ENCODE measurements at regions not wholly inside any gene's neighbourhood (a gene's known extent, or its start where the extent isn't known, plus 50 kb on each side); places are given as distances from the start of the nearest gene placed in this dataset.

DNA sequence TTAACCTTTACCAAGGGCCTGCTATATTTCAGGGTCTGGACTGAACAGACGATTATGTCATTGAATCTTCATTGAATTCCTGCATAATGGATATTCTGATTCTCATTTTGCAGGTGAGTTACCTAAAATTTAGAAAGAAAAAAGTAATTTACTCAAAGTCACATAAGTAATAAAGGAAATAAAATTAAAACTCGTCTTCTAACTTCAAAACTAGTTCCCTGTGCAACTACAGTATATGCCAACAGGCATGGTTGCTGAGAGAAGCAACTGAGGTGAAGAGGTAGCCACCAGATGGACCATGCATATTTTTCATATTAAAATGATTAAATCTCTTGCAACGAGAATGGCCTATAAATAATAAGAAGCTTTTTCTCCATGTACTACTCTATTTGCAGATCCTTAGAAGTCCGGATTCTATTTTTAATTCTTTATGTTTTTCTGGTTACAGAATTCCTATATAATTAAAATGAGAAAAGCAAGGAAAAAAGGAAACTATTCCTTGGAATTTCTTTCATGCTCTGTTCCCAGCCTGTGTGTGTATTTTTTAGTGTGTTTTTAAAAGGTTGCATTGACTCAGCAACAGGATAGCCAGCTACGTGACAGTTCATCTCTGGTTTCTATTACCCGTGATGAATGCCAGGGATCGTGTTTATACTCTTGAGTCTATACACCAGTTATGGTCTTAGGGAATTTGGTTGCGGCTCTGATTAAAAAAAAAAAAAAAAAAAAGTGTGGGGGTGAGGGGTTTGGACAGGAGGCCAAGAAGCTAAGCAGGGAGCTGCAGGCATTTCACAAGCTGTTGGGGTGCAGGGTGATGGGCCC, 186.8 kb downstream of the ETS1 start:
- H3K4me3 Mint-ChIP-seq (ENCODE audit: unreplicated experiment): no peak overlapping the region
- H3K4me1 Mint-ChIP-seq (ENCODE audit: insufficient read depth, unreplicated experiment): peaks cover under 1% of the 10 kb centered on the region
- POLR2A ChIA-PET: interaction anchor here (1.7 kb wide), 1 partner anchor 9 kb away, joined by 6 read pairs; no protein-coding TSS in a partner anchor
- no peaks in the 10 kb centered on the region for H3K27me3 Mint-ChIP-seq (ENCODE audit: insufficient read depth, unreplicated experiment)
- H3K9me3 Mint-ChIP-seq (ENCODE audit: unreplicated experiment): no peaks in the 10 kb centered on the region
- no peaks in the 10 kb centered on the region for H3K36me3 Mint-ChIP-seq (ENCODE audit: insufficient read depth, unreplicated experiment)
- intact Hi-C loops (cut with micrococcal nuclease): no loop called here
- CTCF ChIA-PET: interaction anchor here (0.6 to 1.6 kb wide), 4 partner anchors 10 to 104 kb away, joined by 3 to 4 read pairs (median 4); no protein-coding TSS in a partner anchor
- BruUV-seq (replicated peaks): no TSS peak
- H3K27ac Mint-ChIP-seq (ENCODE audit: low read depth, unreplicated experiment): no peak overlapping the region
- DNase-seq (ENCODE audit: unreplicated experiment): no peak
- TF ChIP-seq CTCF (IDR thresholded peaks at IDR 0.05; ENCODE audit: unreplicated experiment): no peak

DNA sequence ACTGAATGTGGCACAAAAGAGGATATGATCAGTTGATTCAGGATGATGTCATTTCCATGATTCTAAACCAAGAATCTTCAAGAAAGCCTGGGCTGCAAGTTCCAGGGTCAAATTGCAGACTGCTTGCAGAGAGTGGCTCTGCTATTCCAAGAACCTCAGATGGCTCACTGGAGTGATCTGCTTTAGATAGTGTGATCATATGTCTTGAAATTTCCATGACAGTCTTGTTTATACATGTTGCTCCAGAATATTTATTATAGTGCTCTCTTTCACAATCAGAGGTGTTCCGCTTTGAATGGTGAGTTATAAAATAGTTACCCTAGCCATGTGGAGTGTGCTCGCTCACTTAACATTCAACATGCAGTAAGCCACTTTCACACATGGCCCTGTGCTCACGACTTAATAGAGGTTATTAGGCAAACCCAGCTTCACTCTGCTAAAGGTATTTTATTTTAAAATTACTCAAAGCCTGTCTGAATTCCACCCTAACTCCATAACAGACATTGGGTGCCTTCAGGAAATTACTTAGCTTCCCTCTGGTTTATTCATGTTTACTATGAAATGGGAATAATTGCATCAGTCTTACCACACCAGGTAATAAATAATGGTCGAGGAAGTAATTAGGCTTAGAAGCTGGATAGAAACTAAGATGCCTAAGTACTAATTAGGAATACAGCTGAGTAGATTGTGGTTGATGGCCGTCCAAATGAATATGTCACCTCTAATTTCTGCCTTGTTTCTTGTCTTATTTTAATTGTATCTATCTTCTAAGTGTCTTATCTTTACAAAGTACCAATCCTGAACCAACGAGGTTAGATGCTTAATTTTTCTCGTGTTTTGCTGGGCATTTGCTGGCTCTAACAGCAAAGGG, 187.9 kb downstream of the ETS1 start:
- no peaks in the 10 kb centered on the region for H3K36me3 Mint-ChIP-seq (ENCODE audit: insufficient read depth, unreplicated experiment)
- no peak overlapping the region for H3K27ac Mint-ChIP-seq (ENCODE audit: low read depth, unreplicated experiment)
- BruUV-seq (replicated peaks): no TSS peak
- ChIA-PET POLR2A (interaction anchor here (0.9 to 1.7 kb wide), 2 partner anchors 10 to 58 kb away, joined by 3 to 6 read pairs; no protein-coding TSS in a partner anchor), CTCF (interaction anchor here (0.7 to 1.1 kb wide), 2 partner anchors 80 to 109 kb away, joined by 3 to 4 read pairs; no protein-coding TSS in a partner anchor)
- DNase-seq (ENCODE audit: unreplicated experiment): no peak
- H3K4me1 Mint-ChIP-seq (ENCODE audit: insufficient read depth, unreplicated experiment): no peaks in the 10 kb centered on the region
- H3K9me3 Mint-ChIP-seq (ENCODE audit: unreplicated experiment): no peaks in the 10 kb centered on the region
- no peak overlapping the region for H3K4me3 Mint-ChIP-seq (ENCODE audit: unreplicated experiment)
- intact Hi-C loops (cut with micrococcal nuclease): no loop called here
- H3K27me3 Mint-ChIP-seq (ENCODE audit: insufficient read depth, unreplicated experiment): no peaks in the 10 kb centered on the region
- no peak for TF ChIP-seq CTCF (IDR thresholded peaks at IDR 0.05; ENCODE audit: unreplicated experiment)

- intact Hi-C loops (cut with micrococcal nuclease): no loop called here
- CTCF ChIA-PET: interaction anchor here (1.1 kb wide), 1 partner anchor 108 kb away, joined by 4 read pairs; no protein-coding TSS in a partner anchor
- DNase-seq (ENCODE audit: unreplicated experiment): no peak
- Mint-ChIP-seq H3K9me3 (ENCODE audit: unreplicated experiment) (no peaks in the 10 kb centered on the region), H3K4me3 (ENCODE audit: unreplicated experiment) (no peak overlapping the region), H3K4me1 (ENCODE audit: insufficient read depth, unreplicated experiment) (no peaks in the 10 kb centered on the region), H3K36me3 (ENCODE audit: insufficient read depth, unreplicated experiment) (no peaks in the 10 kb centered on the region), H3K27ac (ENCODE audit: low read depth, unreplicated experiment) (no peak overlapping the region), H3K27me3 (ENCODE audit: insufficient read depth, unreplicated experiment) (no peaks in the 10 kb centered on the region)
- TF ChIP-seq CTCF (IDR thresholded peaks at IDR 0.05; ENCODE audit: unreplicated experiment): no peak
- no TSS peak for BruUV-seq (replicated peaks)
- POLR2A ChIA-PET: interaction anchor here (1.7 kb wide), 1 partner anchor 11 kb away, joined by 6 read pairs; no protein-coding TSS in a partner anchor
These were observed 188.7 kb downstream of the ETS1 start for GRCh38 chr11:128398517-128399250.

Data from MCF 10A (cell line).